Caco-2 (cell line): ENCODE measurements at regions not wholly inside any gene's neighbourhood (a gene's known extent, or its start where the extent isn't known, plus 50 kb on each side); places are given as distances from the start of the nearest gene placed in this dataset.

Source experiments
- BruUV-seq: library from RNA; stranded (reverse); fragments of 400-500 nt; replicated peaks from 2 replicates; lab custom pipeline; 2021; lab: Mats Ljungman, UMichigan
- CTCF ChIA-PET: fragments of 300-600 bp; sonication (Branson Sonifier 250); formaldehyde crosslinking; loops from one replicate; lab custom pipeline; 2022; ENCODE audit warnings: antibody characterized with exemption; lab: Charles Lee
- POLR2A ChIA-PET: fragments of 300-600 bp; sonication (Branson Sonifier 250); formaldehyde crosslinking; loops from one replicate; lab custom pipeline; 2022; ENCODE audit warnings: antibody characterized with exemption; lab: Charles Lee
- DNase-seq, 2 experiments: peaks; one replicate each; pipeline versions ENCODE4 v3.0.0 to v3.0.0-alpha.2; 2020 to 2022
- H3K27me3 ChIP-seq: replicated peaks from 2 replicates; pipeline ENCODE4 v1.6.0; 2011; ENCODE audit warnings: low read length; ENCODE audit not compliant: control insufficient read depth, insufficient read depth
- H3K36me3 ChIP-seq: 2 replicates; pipeline ENCODE4 v1.5.1; 2011; ENCODE audit warnings: low read length; ENCODE audit not compliant: control insufficient read depth, insufficient read depth
- H3K4me1 ChIP-seq: fragments of 250-450 bp; sonication (Bioruptor Pico); 2 replicates; pipeline ENCODE4 v1.5.1; 2020; ENCODE audit warnings: mild to moderate bottlenecking
- H3K4me3 ChIP-seq: 2 replicates; pipeline ENCODE4 v1.5.1; 2011; ENCODE audit warnings: low read depth, mild to moderate bottlenecking, control low read depth, low read length
- H3K9me3 ChIP-seq: fragments of 250-450 bp; sonication (Bioruptor Pico); 2 replicates; pipeline ENCODE4 v1.5.1; 2020; ENCODE audit warnings: mild to moderate bottlenecking, moderate library complexity
- H3K27ac Mint-ChIP-seq: one replicate; pipeline ENCODE4 v1.8.0; 2022; ENCODE audit warnings: mixed read lengths; ENCODE audit not compliant: unreplicated experiment
- H3K27me3 Mint-ChIP-seq: one replicate; pipeline ENCODE4 v1.8.0; 2022; ENCODE audit warnings: mixed read lengths; ENCODE audit not compliant: insufficient read depth, unreplicated experiment
- H3K36me3 Mint-ChIP-seq: one replicate; pipeline ENCODE4 v1.8.0; 2022; ENCODE audit warnings: mild to moderate bottlenecking, mixed read lengths; ENCODE audit not compliant: insufficient read depth, unreplicated experiment
- H3K4me1 Mint-ChIP-seq: one replicate; pipeline ENCODE4 v1.8.0; 2022; ENCODE audit warnings: low read depth, mixed read lengths; ENCODE audit not compliant: unreplicated experiment
- H3K4me3 Mint-ChIP-seq: one replicate; pipeline ENCODE4 v1.8.0; 2022; ENCODE audit warnings: mild to moderate bottlenecking, moderate library complexity, mixed read lengths; ENCODE audit not compliant: unreplicated experiment
- H3K9me3 Mint-ChIP-seq: one replicate; pipeline ENCODE4 v1.8.0; 2022; ENCODE audit warnings: mixed read lengths; ENCODE audit not compliant: unreplicated experiment
- CTCF ChIP-seq, 2 experiments: fragments of 200-600 bp in 1 of 2; IDR thresholded peaks; 1 replicate in 1 of 2; 2 replicates in 1 of 2; pipeline versions ENCODE4 v1.5.1 to v1.8.0; 2011 to 2022; ENCODE audit warnings: antibody characterized with exemption in 1 of 2, control low read depth in 1 of 2, inconsistent platforms in 1 of 2, low read depth in 1 of 2, low read length in 1 of 2, mild to moderate bottlenecking in 1 of 2, moderate library complexity in 1 of 2; ENCODE audit not compliant: insufficient read depth in 1 of 2, severe bottlenecking in 1 of 2, unreplicated experiment in 1 of 2
- intact Hi-C: fragments of 100-400 bp; cut with micrococcal nuclease; formaldehyde crosslinking; loops from one replicate; pipeline ENCODE4 v1.10.0; 2022; ENCODE audit not compliant: unreplicated experiment

DNA sequence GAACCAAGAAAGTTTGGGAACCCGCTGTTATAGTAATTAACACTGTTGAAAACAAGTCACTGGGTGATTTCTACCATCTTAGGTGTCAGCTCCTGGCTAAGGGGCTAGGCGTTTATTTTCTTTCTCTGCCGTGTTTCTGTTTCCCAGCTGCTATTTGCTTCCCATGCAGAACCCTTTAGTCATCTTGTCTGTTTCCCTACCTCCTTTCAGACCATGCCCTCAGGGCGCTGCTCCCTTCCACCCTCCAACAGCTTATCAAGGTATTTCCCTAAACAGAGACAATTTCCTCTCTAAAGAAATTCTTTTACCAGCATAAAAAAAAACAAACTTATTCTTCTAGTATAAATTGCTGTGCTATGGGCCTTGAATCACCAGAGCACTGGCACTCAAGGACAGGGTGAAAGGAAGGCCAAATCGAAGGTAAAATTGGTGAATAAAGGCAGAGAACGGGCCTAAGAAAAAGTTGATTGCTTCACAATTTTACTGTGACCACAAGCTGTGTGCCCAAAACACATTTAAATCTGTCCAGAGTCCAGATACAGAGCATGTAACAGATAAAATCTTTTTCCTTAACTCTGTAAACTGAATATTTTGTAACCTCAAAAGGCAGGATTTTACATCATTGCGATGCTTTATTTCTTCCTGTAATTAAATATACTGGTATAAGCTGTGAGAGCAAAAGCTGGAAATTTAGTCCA lies 319.2 kb downstream of the ZNF621 start:
- CTCF ChIA-PET, result no interaction called here

GRCh38 chr3:40844896-40845295 lies 320.1 kb downstream of the ZNF621 start:
- no TSS peak for BruUV-seq
- no peaks in the 10 kb centered on the region for H3K27me3 ChIP-seq
- no peak for TF ChIP-seq CTCF (IDR thresholded peaks at IDR 0.05; ENCODE audit: insufficient read depth in 1 of 2, low read depth in 1 of 2, low read length in 1 of 2, severe bottlenecking in 1 of 2, unreplicated experiment in 1 of 2)

More for the DNA sequence above, 319.2 kb downstream of the ZNF621 start:
- TF ChIP-seq CTCF (IDR thresholded peaks at IDR 0.05; ENCODE audit: insufficient read depth in 1 of 2, low read depth in 1 of 2, low read length in 1 of 2, severe bottlenecking in 1 of 2, unreplicated experiment in 1 of 2), result no peak
- Mint-ChIP-seq H3K9me3 (no peaks in the 10 kb centered on the region), H3K27me3 (no peaks in the 10 kb centered on the region), H3K4me3 (no peak overlapping the region), H3K36me3 (no peaks in the 10 kb centered on the region), H3K27ac (no peak overlapping the region), H3K4me1 (peaks cover 6% of the 10 kb centered on the region)
- H3K27me3 ChIP-seq, result no peaks in the 10 kb centered on the region
- intact Hi-C loops, result loop anchor here (10.0 kb wide), 1 partner anchor 351 kb away; the partner anchor contains the start of gene CTNNB1
- H3K4me1 ChIP-seq, result 0 out of 2 replicates have a peak, but pooled peaks cover 3% of the 10 kb centered on the region
- POLR2A ChIA-PET, result no interaction called here
- DNase-seq, result peak; percentile 37 to 66
- H3K9me3 ChIP-seq, result no peaks in the 10 kb centered on the region
- H3K4me3 ChIP-seq, result no peak overlapping the region
- H3K36me3 ChIP-seq, result no peaks in the 10 kb centered on the region
- no TSS peak for BruUV-seq

GRCh38 chr3:40845447-40845846 lies 320.7 kb downstream of the ZNF621 start:
- no peak for DNase-seq
- Mint-ChIP-seq H3K27me3 (no peaks in the 10 kb centered on the region), H3K4me3 (no peak overlapping the region), H3K4me1 (peaks cover 12% of the 10 kb centered on the region), H3K27ac (no peak overlapping the region), H3K36me3 (no peaks in the 10 kb centered on the region), H3K9me3 (no peaks in the 10 kb centered on the region)
- POLR2A ChIA-PET, result no interaction called here
- CTCF ChIA-PET, result no interaction called here
- Histone ChIP-seq H3K27me3 (no peaks in the 10 kb centered on the region), H3K9me3 (no peaks in the 10 kb centered on the region), H3K36me3 (no peaks in the 10 kb centered on the region), H3K4me3 (no peak overlapping the region), H3K4me1 (0 out of 2 replicates have a peak, but pooled peaks cover 7% of the 10 kb centered on the region)
- intact Hi-C loops, result loop anchor here (10.0 kb wide), 1 partner anchor 349 kb away; the partner anchor contains the start of gene CTNNB1
- no TSS peak for BruUV-seq
- TF ChIP-seq CTCF (IDR thresholded peaks at IDR 0.05; ENCODE audit: insufficient read depth in 1 of 2, low read depth in 1 of 2, low read length in 1 of 2, severe bottlenecking in 1 of 2, unreplicated experiment in 1 of 2), result no peak

More at GRCh38 chr3:40844896-40845295, 320.1 kb downstream of the ZNF621 start:
- peaks cover 6% of the 10 kb centered on the region for H3K4me1 Mint-ChIP-seq
- intact Hi-C loops, result loop anchor here (10.0 kb wide), 1 partner anchor 350 kb away; the partner anchor contains the start of gene CTNNB1
- H3K27ac Mint-ChIP-seq, result no peak overlapping the region
- ChIA-PET POLR2A (no interaction called here), CTCF (no interaction called here)
- Histone ChIP-seq H3K36me3 (no peaks in the 10 kb centered on the region), H3K4me3 (no peak overlapping the region), H3K9me3 (no peaks in the 10 kb centered on the region), H3K4me1 (0 out of 2 replicates have a peak, but pooled peaks cover 6% of the 10 kb centered on the region)
- no peaks in the 10 kb centered on the region for H3K9me3 Mint-ChIP-seq
- no peaks in the 10 kb centered on the region for H3K27me3 Mint-ChIP-seq
- no peaks in the 10 kb centered on the region for H3K36me3 Mint-ChIP-seq
- H3K4me3 Mint-ChIP-seq, result no peak overlapping the region
- DNase-seq, result no peak
